Esophagus muscularis mucosa (tissue), 4 donors: ENCODE measurements at regions not wholly inside any gene's neighbourhood (a gene's known extent, or its start where the extent isn't known, plus 50 kb on each side); places are given as distances from the start of the nearest gene placed in this dataset.

Experiments used
- DNase-seq: peaks from one replicate; pipeline ENCODE4 v3.0.0-alpha.2; 2017; ENCODE audit errors: extremely low spot score
- H3K27ac ChIP-seq, 4 donors: fragments of 200-600 bp; sonication (generic); replicated peaks in 1 of 4; 1 replicate in 3 of 4; 2 replicates in 1 of 4; pipeline ENCODE4 v1.5.1; 2016 to 2019; ENCODE audit warnings: mild to moderate bottlenecking in 1 of 4
- H3K27me3 ChIP-seq, 4 donors: fragments of 200-600 bp; sonication (generic); one replicate each; pipeline versions ENCODE4 v1.5.1 to v1.6.0; 2016 to 2019
- H3K36me3 ChIP-seq, 4 donors: fragments of 200-600 bp; sonication (generic); one replicate each; pipeline ENCODE4 v1.5.1; 2016 to 2019
- H3K4me1 ChIP-seq, 4 donors: fragments of 200-600 bp; sonication (generic); one replicate each; pipeline ENCODE4 v1.5.1; 2016 to 2019
- H3K4me3 ChIP-seq, 4 donors: fragments of 200-600 bp; sonication (generic); 1 replicate in 2 of 4; 2 replicates in 2 of 4; pipeline ENCODE4 v1.5.1; 2016 to 2019; ENCODE audit warnings: mild to moderate bottlenecking in 4 of 4, moderate library complexity in 1 of 4
- H3K9me3 ChIP-seq, 4 donors: fragments of 200-600 bp; sonication (generic); 1 replicate in 3 of 4; 2 replicates in 1 of 4; pipeline ENCODE4 v1.5.1; 2016 to 2019
- CTCF ChIP-seq, 3 experiments: fragments of 200-600 bp in 2 of 3; fragments of 450-650 bp in 1 of 3; sonication (generic) in 2 of 3; IDR thresholded peaks; one replicate each; pipeline ENCODE4 v1.5.1; 2017 to 2019; ENCODE audit warnings: antibody characterized with exemption in 3 of 3, mild to moderate bottlenecking in 2 of 3, moderate library complexity in 1 of 3
- EP300 ChIP-seq: sonication (generic); formaldehyde crosslinking; IDR thresholded peaks from one replicate; pipeline ENCODE4 v1.6.1; 2017; ENCODE audit warnings: antibody characterized with exemption
- POLR2A ChIP-seq: fragments of 450-650 bp; IDR thresholded peaks from one replicate; pipeline ENCODE4 v1.6.1; 2017; ENCODE audit warnings: antibody characterized with exemption, moderate library complexity, mild to moderate bottlenecking, low read depth
- POLR2AphosphoS5 ChIP-seq, 2 donors: sonication (generic); formaldehyde crosslinking; IDR thresholded peaks; one replicate each; pipeline ENCODE4 v1.6.1; 2017; ENCODE audit warnings: antibody characterized with exemption in 2 of 2
- WGBS: methylation state at CpG from one replicate; pipeline ENCODE4 v1.1.5; 2018; 5-methylcytosine and 5-hydroxymethylcytosine counted together
- intact Hi-C: fragments of 100-400 bp; cut with DNase I; formaldehyde crosslinking; loops from one replicate; pipeline ENCODE4 v1.15.1; 2023

GRCh38 chrX:88424071-88424470, 323.0 kb upstream of the CPXCR1 start:
- TF ChIP-seq POLR2AphosphoS5 (IDR thresholded peaks at IDR 0.05) (no peak), POLR2A (no peak), CTCF (IDR thresholded peaks at IDR 0.05) (no peak), EP300 (no peak)
- Histone ChIP-seq H3K27ac (no peak overlapping the region), H3K4me1 (no peaks in the 10 kb centered on the region), H3K4me3 (no peak overlapping the region), H3K9me3 (no peaks in the 10 kb centered on the region), H3K36me3 (no peaks in the 10 kb centered on the region), H3K27me3 (no peaks in the 10 kb centered on the region)
- DNase-seq: no peak
- intact Hi-C loops: no loop called here

- DNase-seq: no peak
- WGBS: 81% methylated on average over 4 of the region's 4 CpGs
- Histone ChIP-seq H3K4me3 (no peak overlapping the region), H3K36me3 (no peaks in the 10 kb centered on the region), H3K4me1 (no peaks in the 10 kb centered on the region), H3K9me3 (no peaks in the 10 kb centered on the region), H3K27ac (no peak overlapping the region), H3K27me3 (no peaks in the 10 kb centered on the region)
- intact Hi-C loops: no loop called here
- no peak for TF ChIP-seq POLR2A
- TF ChIP-seq EP300: no peak
- no peak for TF ChIP-seq CTCF (IDR thresholded peaks at IDR 0.05)
- TF ChIP-seq POLR2AphosphoS5 (IDR thresholded peaks at IDR 0.05): no peak
These were observed 322.5 kb upstream of the CPXCR1 start for GRCh38 chrX:88424541-88424940.

DNA sequence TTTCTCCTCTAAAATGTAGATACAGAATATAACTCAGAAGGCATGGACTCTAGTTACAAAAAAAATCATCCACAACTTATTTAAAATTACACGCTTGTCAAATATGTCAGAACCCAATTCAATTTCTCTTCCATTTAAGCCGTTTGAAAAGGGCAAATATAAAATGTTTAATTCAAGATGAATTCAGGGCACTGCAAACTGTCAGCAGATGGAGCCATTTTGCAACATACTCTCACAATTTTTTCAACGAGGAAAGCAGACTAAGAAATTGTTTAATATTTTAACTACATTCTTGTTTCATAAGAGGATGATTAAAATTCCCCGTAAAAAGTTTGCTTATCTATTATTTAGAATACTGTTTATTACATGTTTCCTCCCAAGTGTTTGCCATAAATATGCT, 321.3 kb upstream of the CPXCR1 start:
- H3K4me1 ChIP-seq: no peaks in the 10 kb centered on the region
- H3K27ac ChIP-seq: no peak overlapping the region
- DNase-seq: no peak
- intact Hi-C loops: no loop called here
- H3K9me3 ChIP-seq: no peaks in the 10 kb centered on the region
- WGBS: 35% methylated on average over 4 of the region's 4 CpGs
- H3K27me3 ChIP-seq: no peaks in the 10 kb centered on the region
- no peak overlapping the region for H3K4me3 ChIP-seq
- no peak for TF ChIP-seq POLR2A
- TF ChIP-seq EP300: no peak
- TF ChIP-seq POLR2AphosphoS5 (IDR thresholded peaks at IDR 0.05): no peak
- no peak for TF ChIP-seq CTCF (IDR thresholded peaks at IDR 0.05)
- no peaks in the 10 kb centered on the region for H3K36me3 ChIP-seq

DNA sequence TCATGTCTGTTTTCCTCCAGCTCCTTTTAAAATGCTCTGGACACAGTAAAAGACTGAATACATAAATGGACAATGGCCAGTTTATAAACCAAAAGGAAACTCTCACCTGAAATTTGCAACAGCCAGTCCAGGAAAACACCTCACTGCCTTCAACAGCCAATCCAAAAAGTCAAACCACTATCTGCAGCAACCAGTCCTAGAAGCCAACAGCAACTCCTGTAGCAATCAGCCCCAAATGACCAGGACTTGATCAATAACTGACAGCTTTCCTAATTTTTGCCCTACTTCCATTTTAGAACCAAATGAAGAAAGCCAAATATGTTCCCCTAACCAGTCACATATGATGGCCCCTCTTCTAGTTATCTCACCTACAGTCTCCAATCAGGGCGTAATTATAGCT, 309.5 kb upstream of the CPXCR1 start:
- Histone ChIP-seq H3K4me1 (no peaks in the 10 kb centered on the region), H3K4me3 (no peak overlapping the region), H3K27ac (no peak overlapping the region), H3K36me3 (no peaks in the 10 kb centered on the region), H3K27me3 (no peaks in the 10 kb centered on the region), H3K9me3 (no peaks in the 10 kb centered on the region)
- no peak for DNase-seq
- 63% methylated on average over 1 of the region's 1 CpG for WGBS
- intact Hi-C loops: no loop called here
- no peak for TF ChIP-seq CTCF (IDR thresholded peaks at IDR 0.05)
- TF ChIP-seq POLR2AphosphoS5 (IDR thresholded peaks at IDR 0.05): no peak
- TF ChIP-seq EP300: no peak
- no peak for TF ChIP-seq POLR2A

DNA sequence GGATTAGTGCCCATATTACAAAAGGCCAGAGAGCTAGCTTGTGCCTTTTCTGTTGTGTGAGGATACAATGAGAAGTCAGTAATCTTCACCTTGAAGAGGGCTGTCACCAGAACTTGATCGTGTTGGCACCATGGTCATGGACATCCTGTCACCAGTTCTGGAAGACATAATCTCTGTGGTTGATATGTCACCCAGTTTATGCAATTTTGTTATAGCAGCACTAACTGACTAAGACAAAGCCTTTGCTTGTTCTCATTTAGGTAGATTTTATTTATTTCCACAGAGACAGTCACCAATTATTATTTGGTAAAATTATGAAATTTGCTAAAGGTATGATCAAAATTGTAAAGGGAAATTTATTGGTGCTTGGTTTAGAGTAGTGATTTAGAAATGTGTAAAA, 308.8 kb upstream of the CPXCR1 start:
- H3K4me1 ChIP-seq: no peaks in the 10 kb centered on the region
- WGBS: 92% methylated on average over 1 of the region's 1 CpG
- DNase-seq: no peak
- no peak overlapping the region for H3K4me3 ChIP-seq
- intact Hi-C loops: no loop called here
- no peaks in the 10 kb centered on the region for H3K27me3 ChIP-seq
- H3K27ac ChIP-seq: no peak overlapping the region
- no peaks in the 10 kb centered on the region for H3K9me3 ChIP-seq
- no peaks in the 10 kb centered on the region for H3K36me3 ChIP-seq
- TF ChIP-seq POLR2AphosphoS5 (IDR thresholded peaks at IDR 0.05) (no peak), EP300 (no peak), CTCF (IDR thresholded peaks at IDR 0.05) (no peak), POLR2A (no peak)
